ENCODE measurements at regions not wholly inside any gene's neighbourhood (a gene's known extent, or its start where the extent isn't known, plus 50 kb on each side); places are given as distances from the start of the nearest gene placed in this dataset.

DNA sequence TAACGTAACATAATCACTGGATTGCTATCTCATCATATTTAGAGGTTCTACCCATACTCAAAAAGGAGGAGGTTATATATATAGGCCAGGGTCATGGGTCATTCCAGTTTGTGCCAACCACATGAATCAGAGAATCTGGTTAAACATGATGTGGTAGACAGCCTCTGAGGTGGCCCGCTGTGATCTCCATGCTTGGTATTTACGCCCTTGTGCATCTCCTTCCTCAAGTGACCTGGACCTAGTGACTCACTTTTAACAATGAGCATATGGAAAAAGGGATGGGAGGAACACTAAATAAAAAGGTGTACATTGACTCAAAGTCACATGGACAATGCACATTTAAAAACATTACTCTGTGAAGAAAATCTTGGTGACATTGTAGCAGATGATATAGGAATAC lies 77.7 kb upstream of the CTNND2 start:
- no peaks in the 10 kb centered on the region for H3K4me1 ChIP-seq (ENCODE audit: control insufficient read depth in 1 of 2, low read depth in 2 of 2)
- H3K27me3 ChIP-seq (replicated peaks; ENCODE audit: insufficient read depth): no peaks in the 10 kb centered on the region
- no peaks in the 10 kb centered on the region for H3K9me3 ChIP-seq
- H3K27ac ChIP-seq: no peak overlapping the region
- DNase-seq (ENCODE audit: low spot score): no peak
- TF ChIP-seq, protein P1, sequence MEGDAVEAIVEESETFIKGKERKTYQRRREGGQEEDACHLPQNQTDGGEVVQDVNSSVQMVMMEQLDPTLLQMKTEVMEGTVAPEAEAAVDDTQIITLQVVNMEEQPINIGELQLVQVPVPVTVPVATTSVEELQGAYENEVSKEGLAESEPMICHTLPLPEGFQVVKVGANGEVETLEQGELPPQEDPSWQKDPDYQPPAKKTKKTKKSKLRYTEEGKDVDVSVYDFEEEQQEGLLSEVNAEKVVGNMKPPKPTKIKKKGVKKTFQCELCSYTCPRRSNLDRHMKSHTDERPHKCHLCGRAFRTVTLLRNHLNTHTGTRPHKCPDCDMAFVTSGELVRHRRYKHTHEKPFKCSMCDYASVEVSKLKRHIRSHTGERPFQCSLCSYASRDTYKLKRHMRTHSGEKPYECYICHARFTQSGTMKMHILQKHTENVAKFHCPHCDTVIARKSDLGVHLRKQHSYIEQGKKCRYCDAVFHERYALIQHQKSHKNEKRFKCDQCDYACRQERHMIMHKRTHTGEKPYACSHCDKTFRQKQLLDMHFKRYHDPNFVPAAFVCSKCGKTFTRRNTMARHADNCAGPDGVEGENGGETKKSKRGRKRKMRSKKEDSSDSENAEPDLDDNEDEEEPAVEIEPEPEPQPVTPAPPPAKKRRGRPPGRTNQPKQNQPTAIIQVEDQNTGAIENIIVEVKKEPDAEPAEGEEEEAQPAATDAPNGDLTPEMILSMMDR (IDR thresholded peaks at IDR 0.05): no peak
- H3K36me3 ChIP-seq: no peaks in the 10 kb centered on the region
- H3K4me3 ChIP-seq: no peak overlapping the region
- ATAC-seq (ENCODE audit: insufficient number of reproducible peaks, low FRiP score, low read depth): no peak

DNA sequence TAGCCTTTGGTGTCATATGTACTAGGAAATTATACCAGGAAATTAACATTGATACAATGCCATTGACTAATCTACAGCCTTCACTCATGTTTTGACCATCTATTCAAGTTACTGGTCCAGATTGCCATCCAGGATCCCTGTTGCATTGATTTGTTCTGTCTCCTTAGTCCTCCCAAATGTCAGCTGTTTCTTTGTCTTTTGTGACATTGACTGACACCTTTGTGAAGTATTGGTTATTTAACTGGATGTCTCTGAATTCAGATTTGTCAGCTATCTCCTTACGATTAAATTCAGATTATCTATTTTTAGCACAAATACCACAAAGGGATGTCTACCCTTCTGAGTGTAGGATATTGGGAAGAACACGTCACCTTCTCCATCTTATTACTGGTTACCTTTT lies 73.7 kb upstream of the CTNND2 start:
- Histone ChIP-seq H3K27ac (no peak overlapping the region), H3K4me3 (no peak overlapping the region), H3K36me3 (no peaks in the 10 kb centered on the region), H3K9me3 (no peaks in the 10 kb centered on the region), H3K4me1 (ENCODE audit: control insufficient read depth in 1 of 2, low read depth in 2 of 2) (no peaks in the 10 kb centered on the region), H3K27me3 (replicated peaks; ENCODE audit: insufficient read depth) (no peaks in the 10 kb centered on the region)
- no peak for DNase-seq (ENCODE audit: low spot score)
- ATAC-seq (ENCODE audit: insufficient number of reproducible peaks, low FRiP score, low read depth): no peak
- TF ChIP-seq, protein P1 (IDR thresholded peaks at IDR 0.05): no peak

DNA sequence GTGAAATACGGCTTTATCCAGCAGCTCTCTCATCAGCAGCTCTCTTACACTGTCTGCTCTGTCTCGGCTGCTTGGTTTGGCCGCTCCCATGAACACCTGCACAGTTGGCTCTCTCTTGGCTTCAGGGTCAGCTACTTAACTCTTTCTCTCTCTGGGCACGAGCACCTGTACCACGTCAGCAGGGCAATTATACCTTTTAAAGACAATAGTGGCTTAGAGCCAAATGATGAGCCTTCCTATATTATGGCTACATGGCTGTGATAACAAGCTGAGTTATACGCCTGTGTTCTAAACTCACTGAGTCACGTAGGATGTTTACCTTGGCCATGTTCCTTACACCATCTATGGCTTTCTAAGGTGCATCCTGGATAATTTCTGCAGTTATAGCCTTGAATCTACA lies 69.2 kb upstream of the CTNND2 start:
- no peaks in the 10 kb centered on the region for H3K9me3 ChIP-seq
- TF ChIP-seq, protein P1 (IDR thresholded peaks at IDR 0.05): no peak
- H3K4me1 ChIP-seq (ENCODE audit: control insufficient read depth in 1 of 2, low read depth in 2 of 2): no peaks in the 10 kb centered on the region
- no peaks in the 10 kb centered on the region for H3K36me3 ChIP-seq
- no peaks in the 10 kb centered on the region for H3K27me3 ChIP-seq (replicated peaks; ENCODE audit: insufficient read depth)
- no peak for DNase-seq (ENCODE audit: low spot score)
- no peak overlapping the region for H3K27ac ChIP-seq
- ATAC-seq (ENCODE audit: insufficient number of reproducible peaks, low FRiP score, low read depth): no peak
- no peak overlapping the region for H3K4me3 ChIP-seq

DNA sequence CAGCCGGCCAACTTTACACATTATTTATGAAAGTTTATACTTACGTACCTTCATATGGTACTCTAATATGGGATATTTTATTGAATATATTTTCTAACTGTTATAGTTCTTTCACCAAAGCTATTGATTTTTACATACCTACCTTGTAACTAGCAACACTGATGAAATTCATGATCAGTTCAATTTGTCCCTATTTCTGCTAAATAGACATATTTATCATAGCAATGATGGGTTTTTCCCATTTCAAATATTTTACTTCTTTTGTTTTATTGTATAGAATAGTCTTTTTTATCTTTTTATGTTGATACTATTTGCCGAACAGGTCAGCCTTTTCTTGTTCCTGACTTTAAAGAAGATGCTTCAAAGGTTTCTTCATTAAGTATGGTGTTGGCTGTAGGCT lies 59.0 kb upstream of the CTNND2 start:
- ATAC-seq (ENCODE audit: insufficient number of reproducible peaks, low FRiP score, low read depth) (no peak), DNase-seq (ENCODE audit: low spot score) (no peak)
- no peaks in the 10 kb centered on the region for H3K4me1 ChIP-seq (ENCODE audit: control insufficient read depth in 1 of 2, low read depth in 2 of 2)
- TF ChIP-seq, protein P1 (IDR thresholded peaks at IDR 0.05): no peak
- H3K27me3 ChIP-seq (replicated peaks; ENCODE audit: insufficient read depth): no peaks in the 10 kb centered on the region
- H3K27ac ChIP-seq: no peak overlapping the region
- no peak overlapping the region for H3K4me3 ChIP-seq
- H3K36me3 ChIP-seq: no peaks in the 10 kb centered on the region
- H3K9me3 ChIP-seq: no peaks in the 10 kb centered on the region

DNA sequence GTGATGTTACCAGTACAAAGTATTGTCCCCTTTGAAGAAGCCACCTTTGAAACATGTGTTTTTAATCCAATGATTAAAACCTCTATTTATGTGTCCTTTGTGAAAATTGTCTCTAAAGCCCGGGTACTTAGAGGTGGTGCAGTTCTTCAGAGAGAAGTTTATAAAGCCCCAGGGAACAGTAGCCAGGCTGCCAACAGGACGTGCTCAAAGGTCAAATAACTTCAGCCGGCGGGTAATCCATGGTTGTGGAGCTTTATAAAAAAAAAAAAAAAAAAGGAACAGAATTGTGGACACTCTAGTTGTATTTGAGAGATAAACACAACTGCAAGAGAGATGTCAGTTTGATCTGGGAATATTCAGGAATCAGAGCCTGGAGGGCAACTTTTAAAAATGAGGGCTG lies 57.9 kb upstream of the CTNND2 start:
- no peak overlapping the region for H3K4me3 ChIP-seq
- ATAC-seq (ENCODE audit: insufficient number of reproducible peaks, low FRiP score, low read depth): no peak

More for the DNA sequence above, 57.9 kb upstream of the CTNND2 start:
- TF ChIP-seq, protein P1 (IDR thresholded peaks at IDR 0.05): no peak
- Histone ChIP-seq H3K27ac (no peak overlapping the region), H3K36me3 (no peaks in the 10 kb centered on the region), H3K27me3 (replicated peaks; ENCODE audit: insufficient read depth) (no peaks in the 10 kb centered on the region), H3K4me1 (ENCODE audit: control insufficient read depth in 1 of 2, low read depth in 2 of 2) (no peaks in the 10 kb centered on the region), H3K9me3 (no peaks in the 10 kb centered on the region)
- DNase-seq (ENCODE audit: low spot score): no peak

Measured in thoracic aorta (tissue), 2 donors.